Prostate gland (tissue), 2 donors: ENCODE measurements at regions not wholly inside any gene's neighbourhood (a gene's known extent, or its start where the extent isn't known, plus 50 kb on each side); places are given as distances from the start of the nearest gene placed in this dataset.

Source experiments
- DNase-seq: peaks from one replicate; pipeline ENCODE4 v3.0.0-alpha.2; 2019; ENCODE audit warnings: low spot score
- H3K27ac ChIP-seq, 2 donors: fragments of 200-600 bp; sonication (generic); 2 replicates each; pipeline ENCODE4 v1.5.1; 2017 to 2019
- H3K27me3 ChIP-seq: fragments of 200-600 bp; sonication (generic); replicated peaks from 2 replicates; pipeline ENCODE4 v1.5.1; 2019; ENCODE audit not compliant: insufficient read depth
- H3K36me3 ChIP-seq, 2 donors: fragments of 200-600 bp; sonication (generic); 1 replicate in 1 of 2; 2 replicates in 1 of 2; pipeline versions ENCODE4 v1.5.1 to v1.8.1; 2017 to 2019
- H3K4me1 ChIP-seq: fragments of 200-600 bp; sonication (generic); replicated peaks from 2 replicates; pipeline ENCODE4 v1.5.1; 2019
- H3K4me3 ChIP-seq, 2 donors: fragments of 200-600 bp; sonication (generic); 2 replicates each; pipeline ENCODE4 v1.5.1; 2017 to 2019
- H3K9me3 ChIP-seq: fragments of 200-600 bp; sonication (generic); 2 replicates; pipeline ENCODE4 v1.5.1; 2017
- POLR2A ChIP-seq: fragments of 450-650 bp; IDR thresholded peaks from one replicate; pipeline ENCODE4 v1.6.1; 2016; ENCODE audit warnings: antibody characterized with exemption, mild to moderate bottlenecking
- POLR2AphosphoS5 ChIP-seq: sonication (generic); formaldehyde crosslinking; IDR thresholded peaks from one replicate; pipeline ENCODE4 v1.6.1; 2017; ENCODE audit warnings: antibody characterized with exemption
- WGBS: methylation state at CpG from one replicate; pipeline ENCODE4 v1.1.5; 2018; 5-methylcytosine and 5-hydroxymethylcytosine counted together
- intact Hi-C: fragments of 100-400 bp; cut with DNase I; formaldehyde crosslinking; loops from one replicate; pipeline ENCODE4 v1.14.2; 2022
- TF ChIP-seq, protein P1 (sequence below), 4 experiments: fragments of 200-600 bp in 2 of 4; fragments of 450-650 bp in 2 of 4; sonication (generic) in 2 of 4; IDR thresholded peaks; 1 replicate in 3 of 4; 2 replicates in 1 of 4; pipeline ENCODE4 v1.5.1; 2016 to 2019; ENCODE audit warnings: antibody characterized with exemption in 4 of 4, mild to moderate bottlenecking in 2 of 4, moderate library complexity in 2 of 4

GRCh38 chr16:48105976-48106375, 49.8 kb downstream of the ABCC12 start:
- Histone ChIP-seq H3K36me3 (no peaks in the 10 kb centered on the region), H3K4me3 (no peak overlapping the region), H3K4me1 (no peaks in the 10 kb centered on the region), H3K27ac (no peak overlapping the region), H3K9me3 (no peaks in the 10 kb centered on the region), H3K27me3 (no peaks in the 10 kb centered on the region)
- 81% methylated on average over 6 of the region's 6 CpGs for WGBS
- TF ChIP-seq POLR2A, result no peak
- TF ChIP-seq, protein P1, sequence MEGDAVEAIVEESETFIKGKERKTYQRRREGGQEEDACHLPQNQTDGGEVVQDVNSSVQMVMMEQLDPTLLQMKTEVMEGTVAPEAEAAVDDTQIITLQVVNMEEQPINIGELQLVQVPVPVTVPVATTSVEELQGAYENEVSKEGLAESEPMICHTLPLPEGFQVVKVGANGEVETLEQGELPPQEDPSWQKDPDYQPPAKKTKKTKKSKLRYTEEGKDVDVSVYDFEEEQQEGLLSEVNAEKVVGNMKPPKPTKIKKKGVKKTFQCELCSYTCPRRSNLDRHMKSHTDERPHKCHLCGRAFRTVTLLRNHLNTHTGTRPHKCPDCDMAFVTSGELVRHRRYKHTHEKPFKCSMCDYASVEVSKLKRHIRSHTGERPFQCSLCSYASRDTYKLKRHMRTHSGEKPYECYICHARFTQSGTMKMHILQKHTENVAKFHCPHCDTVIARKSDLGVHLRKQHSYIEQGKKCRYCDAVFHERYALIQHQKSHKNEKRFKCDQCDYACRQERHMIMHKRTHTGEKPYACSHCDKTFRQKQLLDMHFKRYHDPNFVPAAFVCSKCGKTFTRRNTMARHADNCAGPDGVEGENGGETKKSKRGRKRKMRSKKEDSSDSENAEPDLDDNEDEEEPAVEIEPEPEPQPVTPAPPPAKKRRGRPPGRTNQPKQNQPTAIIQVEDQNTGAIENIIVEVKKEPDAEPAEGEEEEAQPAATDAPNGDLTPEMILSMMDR (IDR thresholded peaks at IDR 0.05), result no peak
- no peak for TF ChIP-seq POLR2AphosphoS5
- DNase-seq, result no peak
- intact Hi-C loops, result no loop called here

GRCh38 chr16:48105456-48105855, 50.3 kb downstream of the ABCC12 start:
- Histone ChIP-seq H3K9me3 (no peaks in the 10 kb centered on the region), H3K4me1 (no peaks in the 10 kb centered on the region), H3K4me3 (no peak overlapping the region), H3K27me3 (no peaks in the 10 kb centered on the region), H3K36me3 (no peaks in the 10 kb centered on the region), H3K27ac (no peak overlapping the region)
- 80% methylated on average over 4 of the region's 4 CpGs for WGBS
- DNase-seq, result no peak
- intact Hi-C loops, result no loop called here
- TF ChIP-seq POLR2AphosphoS5 (no peak), POLR2A (no peak)
- TF ChIP-seq, protein P1 (IDR thresholded peaks at IDR 0.05), result no peak

DNA sequence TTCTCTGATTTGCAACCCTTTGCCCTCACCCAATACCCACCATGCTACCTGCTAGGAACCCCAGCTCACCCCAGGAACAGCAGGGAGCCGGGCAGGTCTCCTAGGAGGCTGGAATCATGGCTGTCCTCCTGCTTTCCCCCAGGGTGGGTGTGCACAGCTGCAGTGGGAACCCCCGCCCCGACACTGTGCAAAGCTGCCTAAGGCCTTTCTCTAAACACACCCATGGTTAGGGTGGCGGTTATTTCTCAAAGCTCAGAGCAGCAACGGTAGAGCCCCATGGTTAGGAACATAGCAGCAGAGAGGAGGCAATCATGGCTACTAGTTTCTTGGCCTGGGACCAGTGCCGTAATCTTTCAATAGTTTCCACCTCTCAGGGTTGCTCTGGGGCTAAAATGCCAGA, 52.2 kb downstream of the ABCC12 start:
- Histone ChIP-seq H3K4me3 (no peak overlapping the region), H3K27ac (no peak overlapping the region), H3K27me3 (no peaks in the 10 kb centered on the region), H3K9me3 (no peaks in the 10 kb centered on the region), H3K36me3 (no peaks in the 10 kb centered on the region), H3K4me1 (no peaks in the 10 kb centered on the region)
- 77% methylated on average over 6 of the region's 6 CpGs for WGBS
- TF ChIP-seq POLR2A (no peak), POLR2AphosphoS5 (no peak)
- TF ChIP-seq, protein P1 (IDR thresholded peaks at IDR 0.05), result no peak
- no peak for DNase-seq
- intact Hi-C loops, result no loop called here

DNA sequence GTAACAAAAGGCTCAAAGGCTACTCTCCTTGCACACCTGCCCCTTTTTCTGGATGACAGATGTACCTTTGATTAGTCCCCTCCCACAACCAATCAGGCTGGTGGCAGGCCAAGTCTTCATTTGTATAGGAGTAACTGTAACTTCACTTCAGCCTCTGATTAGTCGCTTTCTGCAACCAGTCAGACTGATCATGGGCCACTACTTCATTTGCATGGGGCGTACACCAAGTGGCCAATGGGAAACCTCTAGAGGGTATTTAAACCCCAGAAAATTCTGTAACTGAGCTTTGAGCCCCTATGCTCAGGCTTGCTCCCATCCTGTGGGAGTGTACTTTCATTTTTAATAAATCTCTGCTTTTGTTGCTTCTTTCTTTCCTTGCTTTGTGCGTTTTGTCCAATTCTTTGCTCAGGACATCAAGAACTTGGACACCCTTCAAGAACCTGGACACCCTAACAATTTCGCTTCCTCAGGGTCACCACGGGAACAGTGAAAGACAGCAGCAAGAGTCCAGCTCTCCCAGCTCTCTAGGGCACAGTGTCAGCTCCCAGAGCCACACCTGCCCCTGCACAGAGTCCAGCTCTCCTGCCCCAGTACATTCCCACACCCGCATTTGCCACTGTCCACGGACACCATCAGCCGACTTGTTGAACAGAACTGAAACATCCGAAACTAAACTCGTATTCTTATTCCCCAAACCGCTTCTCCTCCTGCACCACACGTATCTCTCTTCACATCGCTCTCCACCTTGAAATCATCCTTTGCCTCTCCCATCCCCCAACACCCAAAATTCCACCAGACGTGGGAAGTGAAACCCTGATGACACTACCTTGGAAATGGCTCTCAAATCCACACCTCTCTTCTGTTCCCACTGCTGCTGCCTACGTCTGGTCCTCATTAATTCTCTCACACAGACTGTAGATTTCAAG, 53.4 kb downstream of the ABCC12 start:
- Histone ChIP-seq H3K36me3 (no peaks in the 10 kb centered on the region), H3K4me3 (no peak overlapping the region), H3K27ac (no peak overlapping the region), H3K27me3 (no peaks in the 10 kb centered on the region), H3K9me3 (no peaks in the 10 kb centered on the region), H3K4me1 (no peaks in the 10 kb centered on the region)
- WGBS, result 77% methylated on average over 15 of the region's 15 CpGs
- no peak for DNase-seq
- TF ChIP-seq POLR2A (no peak), POLR2AphosphoS5 (no peak)
- TF ChIP-seq, protein P1 (IDR thresholded peaks at IDR 0.05), result no peak
- intact Hi-C loops, result no loop called here
